GM18861 (cell line): ENCODE measurements at regions not wholly inside any gene's neighbourhood (a gene's known extent, or its start where the extent isn't known, plus 50 kb on each side); places are given as distances from the start of the nearest gene placed in this dataset.
"Not testable (repeated sequence)": the region's sequence is repeated elsewhere in the genome, so short reads cannot be mapped to it uniquely, and the experiment has no call there.

Experiments used
- ATAC-seq: cut with Tn5 transposase; IDR thresholded peaks from one replicate; pipeline ENCODE4 v1.9.1; 2021; ENCODE audit not compliant: unreplicated experiment

GRCh38 chr19:28701491-28701890 is 511.5 kb downstream of the UQCRFS1 start:
- ATAC-seq: no peak

DNA sequence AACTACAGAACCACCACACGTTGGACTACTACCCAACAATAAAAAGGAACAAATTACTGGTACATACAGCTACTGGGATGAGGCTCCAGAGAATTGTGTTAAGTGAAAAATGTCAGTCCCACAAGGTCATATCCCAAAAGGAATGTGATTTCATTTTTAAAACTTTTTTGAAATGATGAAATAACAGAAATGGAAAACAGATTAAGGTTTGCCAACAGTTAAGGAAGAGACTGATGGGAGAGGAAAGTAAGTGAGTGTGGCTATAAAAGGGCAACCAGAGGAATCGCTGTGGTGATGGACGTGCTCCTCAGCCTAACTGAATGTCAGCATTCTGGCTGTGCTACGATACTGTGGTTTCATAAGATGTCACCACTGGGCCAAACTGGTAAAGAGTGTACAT is 512.8 kb downstream of the UQCRFS1 start:
- ATAC-seq: no peak

DNA sequence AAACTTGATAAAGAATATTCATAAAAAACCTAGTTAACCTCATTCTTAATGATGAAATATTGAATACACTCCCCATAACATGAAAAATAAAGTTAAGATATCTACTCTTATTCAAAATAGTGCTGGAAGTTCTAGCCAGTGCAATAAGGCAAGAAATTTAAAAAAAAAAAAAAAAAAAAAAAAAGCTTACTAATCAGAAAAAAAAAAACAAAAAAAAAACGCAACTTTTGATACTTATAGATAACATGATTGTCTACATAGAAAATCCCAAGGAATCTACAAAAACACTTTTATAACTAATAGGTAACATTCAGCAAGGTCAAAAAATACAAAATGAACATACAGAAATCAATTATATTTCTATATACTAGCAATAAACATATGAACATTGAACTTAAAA is 515.6 kb downstream of the UQCRFS1 start:
- no peak for ATAC-seq

- no peak for ATAC-seq
These were observed 518.1 kb downstream of the UQCRFS1 start for GRCh38 chr19:28694812-28695211.

DNA sequence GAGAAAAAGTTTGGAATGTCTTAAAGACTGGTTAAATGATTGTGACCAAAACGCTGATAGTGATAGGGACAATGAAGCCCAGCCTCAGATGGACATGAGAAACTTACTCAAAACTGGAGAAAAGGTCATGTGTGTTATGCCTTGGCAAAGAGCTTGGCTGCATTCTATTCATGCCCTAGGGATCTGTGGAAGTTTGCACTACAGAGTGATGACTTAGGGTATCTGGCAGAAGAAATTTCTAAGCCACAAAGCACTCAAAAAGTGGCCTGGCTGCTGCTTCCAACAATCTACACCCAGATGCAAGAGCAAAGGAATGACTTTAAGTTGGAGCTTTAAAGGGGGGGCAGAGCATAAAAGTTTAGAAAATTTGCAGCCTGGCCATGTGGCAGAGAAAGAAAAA is 521.3 kb downstream of the UQCRFS1 start:
- ATAC-seq: no peak

DNA sequence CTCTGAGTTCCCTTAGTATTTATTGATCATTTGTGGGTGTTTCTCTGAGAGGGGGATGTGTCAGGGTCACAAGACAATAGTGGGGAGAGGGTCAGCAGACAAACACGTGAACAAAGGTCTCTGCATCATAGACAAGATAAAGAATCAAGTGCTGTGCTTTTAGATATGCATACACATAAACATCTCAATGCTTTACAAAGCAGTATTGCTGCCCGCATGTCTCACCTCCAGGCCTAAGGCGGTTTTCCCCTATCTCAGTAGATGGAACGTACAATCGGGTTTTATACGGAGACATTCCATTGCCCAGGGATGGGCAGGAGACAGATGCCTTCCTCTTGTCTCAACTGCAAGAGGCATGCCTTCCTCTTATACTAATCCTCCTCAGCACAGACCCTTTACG is 523.5 kb downstream of the UQCRFS1 start:
- not testable (repeated sequence) for ATAC-seq

- ATAC-seq: no peak
These were observed 525.7 kb downstream of the UQCRFS1 start for GRCh38 chr19:28687296-28687695.

- ATAC-seq: no peak
These were observed 526.2 kb downstream of the UQCRFS1 start for GRCh38 chr19:28686756-28687155.

DNA sequence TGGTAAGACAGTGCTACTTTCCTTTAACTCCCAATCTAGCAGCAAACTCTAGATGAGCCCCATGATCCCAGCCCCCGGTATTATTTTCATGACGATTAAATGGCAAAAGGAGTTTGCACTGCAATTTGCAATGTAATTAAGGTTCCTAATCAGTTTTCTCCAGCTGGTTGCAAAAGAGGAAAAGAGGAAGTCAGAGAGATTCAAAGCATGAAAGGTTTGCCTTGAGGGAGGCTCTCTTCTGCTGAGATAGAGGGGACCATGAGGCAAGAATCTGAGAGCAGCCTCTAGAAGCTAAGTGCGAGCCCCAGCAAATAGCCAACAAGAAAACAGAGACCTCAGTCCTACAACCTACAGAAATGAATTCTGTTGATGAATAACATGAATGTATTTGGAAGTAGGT is 527.1 kb downstream of the UQCRFS1 start:
- no peak for ATAC-seq

GRCh38 chr19:28685077-28685476 is 527.9 kb downstream of the UQCRFS1 start:
- ATAC-seq: not testable (repeated sequence)

GRCh38 chr19:28680111-28680510 is 532.8 kb downstream of the UQCRFS1 start:
- no peak for ATAC-seq

- no peak for ATAC-seq
These were observed 542.1 kb downstream of the UQCRFS1 start for GRCh38 chr19:28670836-28671235.

DNA sequence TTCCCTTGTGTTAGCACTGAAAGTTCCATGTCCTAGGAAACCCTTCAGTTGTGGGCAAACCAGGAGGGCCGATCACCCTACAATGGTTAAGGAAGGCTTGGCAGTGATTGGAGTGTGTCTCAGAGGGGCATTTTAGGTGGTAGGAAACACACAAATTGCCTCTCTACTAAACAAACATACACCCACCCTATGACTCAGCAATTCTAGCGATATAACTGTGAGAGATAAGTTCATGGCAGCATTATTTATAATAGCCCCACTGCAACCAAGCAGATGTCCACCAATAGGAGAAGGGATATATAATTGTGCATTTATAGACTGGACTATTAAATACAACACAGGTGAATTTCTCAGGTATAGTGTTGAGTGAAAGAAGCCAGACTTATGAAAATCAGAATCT is 543.1 kb downstream of the UQCRFS1 start:
- ATAC-seq: no peak

GRCh38 chr19:28667348-28667977 is 545.5 kb downstream of the UQCRFS1 start:
- ATAC-seq: no peak

DNA sequence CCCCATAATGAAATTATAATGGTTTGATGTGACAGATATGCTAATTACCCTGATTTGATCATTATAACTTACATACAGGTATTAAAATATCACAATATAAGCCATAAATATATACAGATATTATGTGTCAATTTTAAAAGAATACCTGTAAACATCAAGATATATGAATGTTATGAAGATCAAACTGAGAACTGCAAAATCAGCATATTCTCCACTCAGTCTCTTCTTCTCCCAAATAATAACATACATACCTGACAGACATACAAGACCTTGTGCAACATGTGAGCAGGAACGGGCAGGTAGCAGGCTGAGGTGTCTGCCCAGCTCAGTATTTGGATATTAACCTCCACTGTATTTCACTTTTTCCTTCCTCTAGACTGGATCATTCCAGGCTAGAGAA is 547.2 kb downstream of the UQCRFS1 start:
- no peak for ATAC-seq

GRCh38 chr19:28656644-28657043 is 556.3 kb downstream of the UQCRFS1 start:
- no peak for ATAC-seq

DNA sequence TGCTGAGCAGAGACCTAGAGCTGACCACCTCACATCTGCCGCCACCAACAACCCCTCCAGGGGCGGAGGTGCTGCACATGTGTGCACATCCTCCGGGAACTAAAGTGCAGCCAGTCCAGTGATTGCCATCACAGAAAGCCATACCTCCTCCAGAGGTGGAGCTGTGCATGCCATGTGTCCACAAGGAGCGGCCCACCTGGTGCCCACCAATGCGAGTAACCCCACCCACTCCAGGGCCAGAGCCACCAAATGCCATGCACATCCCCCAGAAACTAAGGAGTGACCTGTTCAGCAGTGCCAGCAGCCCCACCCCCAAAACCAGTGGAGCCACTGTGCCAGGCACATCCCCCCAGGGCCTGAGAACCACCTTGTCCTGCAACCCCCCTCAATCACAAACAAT is 557.9 kb downstream of the UQCRFS1 start:
- no peak for ATAC-seq

DNA sequence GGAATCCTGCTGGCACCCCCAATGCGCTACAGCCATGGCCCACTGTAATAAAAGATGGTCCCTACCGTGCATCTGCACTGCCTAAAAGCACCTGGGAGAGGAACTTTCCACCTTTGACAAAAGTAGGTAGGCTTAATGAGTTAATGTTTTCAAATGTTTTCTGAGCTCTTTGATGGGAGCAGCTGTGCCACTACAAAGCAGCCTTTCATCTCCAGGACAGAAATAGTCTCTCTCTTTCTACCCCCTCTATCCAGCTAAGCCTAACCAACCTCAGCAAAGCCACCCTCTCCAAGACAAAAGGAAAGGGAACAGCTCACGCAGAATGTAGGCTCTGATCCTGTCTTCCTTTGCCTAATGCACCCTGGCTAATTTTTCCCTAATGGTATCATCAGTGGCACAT is 560.2 kb downstream of the UQCRFS1 start:
- no peak for ATAC-seq

DNA sequence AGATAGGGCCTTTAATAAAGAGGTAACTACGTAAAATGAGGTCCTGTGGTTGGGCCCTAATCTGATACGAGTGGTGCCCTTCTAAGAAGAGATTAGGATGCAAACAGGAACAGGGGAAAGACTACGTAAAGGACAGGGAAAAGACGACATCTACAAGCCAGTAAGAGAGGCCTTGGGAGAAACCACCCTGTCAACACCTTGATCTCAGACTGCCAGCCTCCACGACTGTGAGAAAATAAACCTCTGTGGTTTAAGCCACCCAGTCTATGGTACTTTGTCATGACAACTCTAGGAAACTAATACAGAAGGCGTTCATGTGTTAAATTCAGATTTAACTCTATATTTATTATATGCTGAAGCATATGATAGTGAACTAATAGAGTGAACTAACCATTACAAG is 566.3 kb downstream of the UQCRFS1 start:
- ATAC-seq: no peak

DNA sequence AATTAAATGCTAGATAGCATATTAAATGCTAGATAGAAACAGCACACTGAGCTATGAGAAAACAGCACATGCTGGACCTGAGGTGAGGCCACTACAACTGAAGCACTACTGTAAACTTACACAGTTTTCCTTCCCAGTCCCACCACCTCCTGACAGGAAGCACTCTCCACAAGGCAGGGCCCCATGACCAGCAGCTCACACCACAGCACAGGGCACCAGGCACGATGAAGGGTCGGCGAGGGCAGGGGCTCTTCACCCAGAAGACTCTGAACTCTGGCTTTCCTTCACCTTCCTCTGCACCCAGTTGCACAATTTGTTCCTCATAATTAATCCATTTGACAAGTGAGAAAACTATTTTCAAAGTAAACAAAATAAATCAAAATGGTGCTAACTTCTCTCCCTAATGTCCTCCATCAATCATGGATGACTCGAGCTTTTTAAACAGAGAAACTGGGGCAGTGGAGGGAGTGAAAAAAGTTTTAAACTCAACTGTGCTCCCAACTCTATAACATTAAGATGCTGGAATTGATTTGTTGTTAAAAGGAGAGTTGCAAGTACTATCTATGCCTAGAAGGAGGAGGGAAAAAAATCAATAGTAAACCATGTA is 568.7 kb downstream of the UQCRFS1 start:
- ATAC-seq: no peak

DNA sequence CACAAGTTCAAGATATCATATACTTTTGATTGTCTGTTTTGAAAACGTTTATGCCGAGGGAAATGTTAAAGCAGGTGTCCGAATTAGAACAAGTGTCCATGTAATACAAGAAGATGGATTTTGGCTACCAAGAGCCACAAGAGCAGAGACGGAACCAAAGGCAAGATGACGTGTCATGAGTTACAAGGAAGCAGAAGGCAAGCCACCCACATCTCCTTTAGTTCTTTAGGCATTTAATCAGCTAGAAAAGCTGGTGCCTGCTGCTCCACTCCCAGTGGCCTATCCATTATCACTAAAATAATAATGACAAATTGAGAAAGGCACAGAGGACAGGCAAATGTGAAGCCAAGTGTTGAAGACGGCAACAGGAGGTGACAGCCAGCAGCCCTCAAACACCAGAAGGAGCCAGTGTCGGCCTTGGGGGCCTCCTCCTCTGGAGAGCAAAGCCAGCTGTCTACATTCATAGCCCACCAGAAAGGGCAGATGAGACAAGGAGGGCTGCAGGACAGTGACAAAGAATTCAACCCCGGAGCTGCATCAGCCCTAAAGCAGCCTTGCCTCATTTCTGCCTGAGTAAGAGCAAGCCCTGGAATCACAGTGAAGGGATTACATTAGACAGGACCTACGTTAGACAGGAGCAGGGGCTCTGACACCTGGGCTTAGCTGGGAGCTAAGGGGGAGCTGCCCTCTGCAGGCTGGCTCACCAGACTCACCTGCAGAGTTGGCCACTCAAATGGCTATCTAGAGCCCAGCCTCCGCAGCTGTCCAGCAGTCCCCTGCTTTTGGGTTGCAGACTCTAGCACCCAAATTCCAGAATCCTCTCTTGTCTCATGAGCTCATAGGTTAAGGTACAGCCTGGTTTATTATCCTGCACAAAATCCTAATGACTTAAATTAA is 569.9 kb downstream of the UQCRFS1 start:
- ATAC-seq: no peak

- ATAC-seq: no peak
These were observed 571.6 kb downstream of the UQCRFS1 start for GRCh38 chr19:28641395-28641794.
